Activated T-cell treated with anti-CD3 and anti-CD28 coated beads, Interleukin-2, amount 50 U/mL, for 1 hour (primary cell): ENCODE measurements at regions not wholly inside any gene's neighbourhood (a gene's known extent, or its start where the extent isn't known, plus 50 kb on each side); places are given as distances from the start of the nearest gene placed in this dataset.

ENCODE experiments used
- DNase-seq: peaks from one replicate; pipeline ENCODE4 v3.0.0-alpha.2; 2020

- DNase-seq, result no peak
Observed at GRCh38 chr14:97843066-97843465, 1045.9 kb downstream of the VRK1 start.

- no peak for DNase-seq
Observed at GRCh38 chr14:97844042-97844441, 1046.9 kb downstream of the VRK1 start.

GRCh38 chr14:97846156-97846555 lies 1049.0 kb downstream of the VRK1 start:
- no peak for DNase-seq

GRCh38 chr14:97848317-97848980 lies 1051.3 kb downstream of the VRK1 start:
- DNase-seq, result no peak

- no peak for DNase-seq
Observed at GRCh38 chr14:97850466-97850865, 1053.3 kb downstream of the VRK1 start.

- no peak for DNase-seq
Observed at GRCh38 chr14:97850886-97851285, 1053.7 kb downstream of the VRK1 start.

GRCh38 chr14:97851428-97851995 lies 1054.3 kb downstream of the VRK1 start:
- no peak for DNase-seq

- DNase-seq, result no peak
Observed at GRCh38 chr14:97854918-97855317, 1057.7 kb downstream of the VRK1 start.

- no peak for DNase-seq
Observed at GRCh38 chr14:97866195-97866594, 1069.0 kb downstream of the VRK1 start.

- no peak for DNase-seq
Observed at GRCh38 chr14:97866664-97867063, 1069.5 kb downstream of the VRK1 start.

- no peak for DNase-seq
Observed at GRCh38 chr14:97873291-97873690, 1076.1 kb downstream of the VRK1 start.

GRCh38 chr14:97874394-97874793 lies 1077.2 kb downstream of the VRK1 start:
- no peak for DNase-seq

GRCh38 chr14:97878206-97878605 lies 1081.0 kb downstream of the VRK1 start:
- no peak for DNase-seq

- no peak for DNase-seq
Observed at GRCh38 chr14:97878727-97879126, 1081.5 kb downstream of the VRK1 start.

- no peak for DNase-seq
Observed at GRCh38 chr14:97887690-97888089, 1090.5 kb downstream of the VRK1 start.

- no peak for DNase-seq
Observed at GRCh38 chr14:97888331-97888730, 1091.1 kb downstream of the VRK1 start.

- no peak for DNase-seq
Observed at GRCh38 chr14:97891515-97891914, 1094.3 kb downstream of the VRK1 start.

GRCh38 chr14:97894552-97894951 lies 1097.4 kb downstream of the VRK1 start:
- DNase-seq, result no peak

GRCh38 chr14:97900196-97900854 lies 1103.1 kb downstream of the VRK1 start:
- DNase-seq, result no peak

GRCh38 chr14:97902630-97903029 lies 1105.4 kb downstream of the VRK1 start:
- DNase-seq, result no peak

GRCh38 chr14:97903821-97904220 lies 1106.6 kb downstream of the VRK1 start:
- DNase-seq, result no peak

GRCh38 chr14:97912217-97912616 lies 1115.0 kb downstream of the VRK1 start:
- no peak for DNase-seq

GRCh38 chr14:97916100-97916499 lies 1118.9 kb downstream of the VRK1 start:
- DNase-seq, result no peak
